IMR-90 (cell line): ENCODE measurements at regions not wholly inside any gene's neighbourhood (a gene's known extent, or its start where the extent isn't known, plus 50 kb on each side); places are given as distances from the start of the nearest gene placed in this dataset.

Source experiments
- MAZ ChIP-seq: IDR thresholded peaks from 2 replicates; pipeline ENCODE4 v1.6.1; 2012; ENCODE audit warnings: low read depth, mild to moderate bottlenecking, low read length, improper control_type of control experiment, moderate library complexity, borderline replicate concordance
- RAD21 ChIP-seq: IDR thresholded peaks from 2 replicates; pipeline ENCODE4 v1.6.1; 2012; ENCODE audit warnings: low read length, improper control_type of control experiment

GRCh38 chr18:38940863-38941531, 1375.4 kb upstream of the CELF4 start:
- TF ChIP-seq RAD21 (no peak), MAZ (no peak)
